OCI-LY3 (cell line): ENCODE measurements at regions not wholly inside any gene's neighbourhood (a gene's known extent, or its start where the extent isn't known, plus 50 kb on each side); places are given as distances from the start of the nearest gene placed in this dataset.

ENCODE experiments used
- H2AFZ ChIP-seq: fragments of 200-600, 300-600 bp; shearing (Covaris generic); 2 replicates; pipeline ENCODE4 v1.6.0; 2014; ENCODE audit warnings: antibody characterized with exemption, low read depth, low read length
- H3K27ac ChIP-seq: fragments of 200-600, 300-600 bp; sonication (generic); 2 replicates; pipeline ENCODE4 v1.5.1; 2014; ENCODE audit warnings: mild to moderate bottlenecking, low read length, moderate library complexity, mixed read lengths
- H3K27me3 ChIP-seq: fragments of 200-600, 300-600 bp; sonication (generic); 2 replicates; pipeline ENCODE4 v1.6.1; 2014; ENCODE audit warnings: low read depth, low read length, mixed read lengths
- H3K36me3 ChIP-seq: fragments of 200-600, 300-600 bp; sonication (generic); replicated peaks from 2 replicates; pipeline ENCODE3; 2014; ENCODE audit warnings: low read depth, low read length, mixed read lengths
- H3K4me1 ChIP-seq: fragments of 300-600, 200-600 bp; sonication (generic); 2 replicates; pipeline ENCODE4 v1.6.1; 2014; ENCODE audit warnings: low read length, mixed read lengths
- H3K4me2 ChIP-seq: fragments of 200-600, 300-600 bp; sonication (generic); 2 replicates; pipeline ENCODE4 v1.6.1; 2014; ENCODE audit warnings: low read length, mixed read lengths
- H3K4me3 ChIP-seq: fragments of 300-600, 200-600 bp; sonication (generic); 2 replicates; pipeline ENCODE4 v1.5.1; 2014; ENCODE audit warnings: antibody characterized with exemption, mild to moderate bottlenecking, low read length, moderate library complexity
- H3K79me2 ChIP-seq: fragments of 300-600, 200-600 bp; shearing (Covaris generic); 2 replicates; pipeline ENCODE4 v1.6.1; 2014; ENCODE audit warnings: mild to moderate bottlenecking, low read length, mixed read lengths
- H3K9ac ChIP-seq: fragments of 300-600, 200-600 bp; shearing (Covaris generic); 2 replicates; pipeline ENCODE4 v1.6.0; 2014; ENCODE audit warnings: mild to moderate bottlenecking, low read length, moderate library complexity
- H3K9me3 ChIP-seq: fragments of 200-600, 300-600 bp; shearing (Covaris generic); 2 replicates; pipeline ENCODE4 v1.6.1; 2014; ENCODE audit warnings: low read length, mixed read lengths; ENCODE audit not compliant: insufficient read depth
- H4K20me1 ChIP-seq: fragments of 200-600, 300-600 bp; sonication (generic); 2 replicates; pipeline ENCODE4 v1.6.1; 2016; ENCODE audit warnings: low read length, mixed read lengths; ENCODE audit not compliant: insufficient read depth
- CTCF ChIP-seq: fragments of 200-600, 300-600 bp; sonication (generic); IDR thresholded peaks from 2 replicates; pipeline ENCODE4 v1.5.1; 2014; ENCODE audit warnings: antibody characterized with exemption, low read length, low read depth
- EZH2phosphoT487 ChIP-seq: fragments of 200-600 bp; shearing (Covaris generic); IDR thresholded peaks from 2 replicates; pipeline ENCODE4 v1.6.1; 2018; ENCODE audit warnings: antibody characterized with exemption, mixed run types, low read depth

GRCh38 chr6:54747955-54748354 lies 98.6 kb upstream of the FAM83B start:
- Histone ChIP-seq H3K79me2 (no peaks in the 10 kb centered on the region), H3K27ac (no peak overlapping the region), H2AFZ (no peak overlapping the region), H3K9me3 (peaks cover 8% of the 10 kb centered on the region; the same call in 1 of the 2 replicates), H3K4me2 (no peak overlapping the region), H4K20me1 (no peaks in the 10 kb centered on the region), H3K27me3 (no peaks in the 10 kb centered on the region), H3K4me3 (no peak overlapping the region), H3K9ac (no peak overlapping the region), H3K36me3 (no peaks in the 10 kb centered on the region), H3K4me1 (no peaks in the 10 kb centered on the region)
- TF ChIP-seq EZH2phosphoT487 = no peak
- TF ChIP-seq CTCF = no peak

DNA sequence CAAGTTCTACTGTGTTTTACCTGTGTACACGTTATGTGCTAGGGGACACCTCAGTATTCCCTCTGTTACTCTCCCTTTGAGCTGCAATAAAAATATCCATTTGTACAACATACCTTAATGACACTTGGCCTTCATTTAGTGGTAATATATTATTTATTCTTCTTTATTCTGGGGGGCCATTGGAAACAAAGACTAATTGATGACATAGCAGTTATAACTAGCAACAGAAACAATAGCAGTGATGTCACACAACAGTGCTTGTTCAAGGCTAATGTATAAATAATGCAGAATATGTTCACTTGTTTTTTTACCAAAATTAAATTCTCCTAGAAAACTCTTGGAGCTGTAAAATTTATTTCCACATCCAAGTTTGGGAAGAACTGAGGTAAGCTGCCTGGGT lies 92.2 kb upstream of the FAM83B start:
- no peak overlapping the region for H3K9ac ChIP-seq
- no peaks in the 10 kb centered on the region for H3K36me3 ChIP-seq
- TF ChIP-seq CTCF (no peak), EZH2phosphoT487 (no peak)
- no peak overlapping the region for H3K4me2 ChIP-seq
- no peaks in the 10 kb centered on the region for H3K9me3 ChIP-seq
- no peaks in the 10 kb centered on the region for H3K79me2 ChIP-seq
- H3K4me3 ChIP-seq = no peak overlapping the region
- no peaks in the 10 kb centered on the region for H4K20me1 ChIP-seq
- no peaks in the 10 kb centered on the region for H3K4me1 ChIP-seq
- no peak overlapping the region for H3K27ac ChIP-seq
- no peak overlapping the region for H2AFZ ChIP-seq
- H3K27me3 ChIP-seq = no peaks in the 10 kb centered on the region

GRCh38 chr6:54758340-54758739 lies 88.2 kb upstream of the FAM83B start:
- TF ChIP-seq CTCF (no peak), EZH2phosphoT487 (no peak)
- no peak overlapping the region for H2AFZ ChIP-seq
- no peak overlapping the region for H3K4me2 ChIP-seq
- no peaks in the 10 kb centered on the region for H3K4me1 ChIP-seq
- no peaks in the 10 kb centered on the region for H3K9me3 ChIP-seq
- H3K27me3 ChIP-seq = no peaks in the 10 kb centered on the region
- H4K20me1 ChIP-seq = no peaks in the 10 kb centered on the region
- H3K79me2 ChIP-seq = no peaks in the 10 kb centered on the region
- H3K9ac ChIP-seq = no peak overlapping the region
- H3K27ac ChIP-seq = no peak overlapping the region
- no peak overlapping the region for H3K4me3 ChIP-seq
- H3K36me3 ChIP-seq = no peaks in the 10 kb centered on the region

DNA sequence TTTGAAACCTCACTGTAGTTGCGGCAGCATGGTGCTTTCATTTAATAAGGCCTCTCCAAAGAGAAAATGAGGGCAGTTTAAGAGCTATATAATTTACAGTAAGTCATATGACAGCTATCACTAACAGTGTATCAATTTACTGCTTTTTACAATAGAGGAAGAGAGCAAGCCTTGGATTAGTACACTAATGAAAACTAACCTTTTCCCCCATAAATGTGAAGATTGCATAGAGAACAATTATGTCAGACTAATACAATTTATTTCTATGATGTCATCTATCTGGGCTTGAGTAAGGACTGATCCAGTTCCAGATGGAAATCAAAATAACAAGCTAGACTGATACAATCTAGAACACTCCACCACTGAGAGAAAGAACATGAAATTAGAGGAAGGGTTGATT lies 78.1 kb upstream of the FAM83B start:
- H3K79me2 ChIP-seq = no peaks in the 10 kb centered on the region
- no peak overlapping the region for H3K4me2 ChIP-seq
- TF ChIP-seq CTCF = no peak
- no peak for TF ChIP-seq EZH2phosphoT487
- H3K27me3 ChIP-seq = no peaks in the 10 kb centered on the region
- no peak overlapping the region for H3K27ac ChIP-seq
- H3K36me3 ChIP-seq = no peaks in the 10 kb centered on the region
- no peaks in the 10 kb centered on the region for H4K20me1 ChIP-seq
- no peak overlapping the region for H2AFZ ChIP-seq
- peaks cover 15% of the 10 kb centered on the region for H3K4me1 ChIP-seq
- H3K9ac ChIP-seq = no peak overlapping the region
- H3K9me3 ChIP-seq = no peaks in the 10 kb centered on the region
- H3K4me3 ChIP-seq = no peak overlapping the region
